ENCODE measurements at regions not wholly inside any gene's neighbourhood (a gene's known extent, or its start where the extent isn't known, plus 50 kb on each side); places are given as distances from the start of the nearest gene placed in this dataset.
"Not testable (repeated sequence)": the region's sequence is repeated elsewhere in the genome, so short reads cannot be mapped to it uniquely, and the experiment has no call there.

DNA sequence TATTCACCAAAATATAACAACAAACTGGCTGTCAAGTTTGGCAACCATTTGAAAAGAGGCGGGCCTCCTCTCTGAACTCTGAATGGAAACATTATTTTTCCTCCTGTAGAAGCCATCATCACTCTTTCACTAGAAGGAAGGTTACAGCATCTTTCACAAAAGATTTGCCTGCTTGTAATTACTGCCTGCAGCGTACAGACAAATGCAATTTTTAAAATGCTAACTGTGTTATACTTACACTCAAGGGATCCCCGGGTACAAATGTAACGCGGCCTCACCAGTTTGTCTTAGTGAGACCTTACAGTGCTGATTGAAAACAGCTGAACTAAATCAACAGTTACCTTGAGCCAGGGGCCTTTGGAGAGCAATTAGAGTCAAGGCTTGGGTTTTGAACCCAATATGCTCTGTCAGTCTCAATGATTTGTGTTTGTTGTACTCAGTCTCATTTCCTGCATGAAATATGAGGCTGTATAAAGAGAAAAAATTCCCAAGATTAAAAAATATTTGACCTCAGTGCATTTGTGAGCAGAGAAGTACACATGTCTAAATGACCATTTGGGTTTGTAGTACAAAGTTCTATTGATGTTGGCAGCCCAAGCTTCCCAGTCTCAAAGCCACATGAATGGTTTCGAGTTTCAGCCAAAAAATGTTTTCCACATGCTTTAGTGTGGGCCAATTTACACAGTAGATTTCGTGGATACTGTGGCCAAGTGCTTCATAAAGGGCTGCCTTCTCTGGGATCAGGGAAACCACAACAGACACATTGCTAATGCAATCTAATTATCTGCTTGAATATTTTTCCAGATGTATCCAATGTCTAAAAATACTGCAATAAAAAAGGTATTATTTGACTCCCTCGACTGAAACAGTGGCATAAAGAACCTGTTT is 500.0 kb downstream of the SPATA31D1 start:
- Histone ChIP-seq H3K9ac (ENCODE audit: low read depth in 2 of 2, low read length in 2 of 2) (no peak overlapping the region), H3K9me3 (no peaks in the 10 kb centered on the region), H3K27me3 (no peaks in the 10 kb centered on the region), H3K4me1 (no peaks in the 10 kb centered on the region), H3K4me3 (no peak overlapping the region), H3K27ac (no peak overlapping the region), H3K36me3 (no peaks in the 10 kb centered on the region)
- intact Hi-C loops (cut with DNase I): no loop called here
- TF ChIP-seq, protein P1, sequence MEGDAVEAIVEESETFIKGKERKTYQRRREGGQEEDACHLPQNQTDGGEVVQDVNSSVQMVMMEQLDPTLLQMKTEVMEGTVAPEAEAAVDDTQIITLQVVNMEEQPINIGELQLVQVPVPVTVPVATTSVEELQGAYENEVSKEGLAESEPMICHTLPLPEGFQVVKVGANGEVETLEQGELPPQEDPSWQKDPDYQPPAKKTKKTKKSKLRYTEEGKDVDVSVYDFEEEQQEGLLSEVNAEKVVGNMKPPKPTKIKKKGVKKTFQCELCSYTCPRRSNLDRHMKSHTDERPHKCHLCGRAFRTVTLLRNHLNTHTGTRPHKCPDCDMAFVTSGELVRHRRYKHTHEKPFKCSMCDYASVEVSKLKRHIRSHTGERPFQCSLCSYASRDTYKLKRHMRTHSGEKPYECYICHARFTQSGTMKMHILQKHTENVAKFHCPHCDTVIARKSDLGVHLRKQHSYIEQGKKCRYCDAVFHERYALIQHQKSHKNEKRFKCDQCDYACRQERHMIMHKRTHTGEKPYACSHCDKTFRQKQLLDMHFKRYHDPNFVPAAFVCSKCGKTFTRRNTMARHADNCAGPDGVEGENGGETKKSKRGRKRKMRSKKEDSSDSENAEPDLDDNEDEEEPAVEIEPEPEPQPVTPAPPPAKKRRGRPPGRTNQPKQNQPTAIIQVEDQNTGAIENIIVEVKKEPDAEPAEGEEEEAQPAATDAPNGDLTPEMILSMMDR (IDR thresholded peaks at IDR 0.05): no peak
- DNase-seq: no peak

DNA sequence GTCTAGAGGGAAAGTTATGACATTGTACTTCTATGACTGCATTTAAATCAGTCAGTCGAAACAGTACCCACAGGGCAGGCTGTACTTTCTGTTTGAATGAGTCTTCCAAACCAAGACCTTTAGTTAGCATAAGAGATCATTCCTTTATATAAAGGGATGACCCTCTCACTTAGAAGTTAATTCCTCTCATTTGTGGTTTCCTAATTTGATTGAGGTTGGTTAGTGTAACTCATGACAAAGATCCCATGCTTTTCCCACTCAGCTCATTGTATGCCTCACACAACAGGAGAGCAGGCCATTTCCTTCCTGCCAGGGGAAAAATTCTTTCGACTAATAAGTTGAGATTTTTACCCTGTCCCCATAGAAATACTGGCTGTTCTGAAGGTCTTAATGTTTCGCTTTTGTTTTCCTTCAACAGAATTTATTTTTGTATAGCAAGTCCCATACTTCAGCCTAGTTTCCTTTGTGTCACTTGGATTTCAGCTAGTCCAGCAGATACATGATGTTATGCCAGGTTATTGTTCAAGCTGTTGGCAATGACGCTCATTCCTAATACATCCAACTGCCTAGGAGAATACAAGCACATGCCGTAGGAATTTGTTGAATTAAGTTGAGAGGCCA is 500.7 kb downstream of the SPATA31D1 start:
- TF ChIP-seq, protein P1 (IDR thresholded peaks at IDR 0.05): no peak
- Histone ChIP-seq H3K27me3 (no peaks in the 10 kb centered on the region), H3K27ac (no peak overlapping the region), H3K9me3 (no peaks in the 10 kb centered on the region), H3K4me1 (no peaks in the 10 kb centered on the region), H3K36me3 (no peaks in the 10 kb centered on the region), H3K9ac (ENCODE audit: low read depth in 2 of 2, low read length in 2 of 2) (no peak overlapping the region), H3K4me3 (no peak overlapping the region)
- intact Hi-C loops (cut with DNase I): no loop called here
- no peak for DNase-seq

DNA sequence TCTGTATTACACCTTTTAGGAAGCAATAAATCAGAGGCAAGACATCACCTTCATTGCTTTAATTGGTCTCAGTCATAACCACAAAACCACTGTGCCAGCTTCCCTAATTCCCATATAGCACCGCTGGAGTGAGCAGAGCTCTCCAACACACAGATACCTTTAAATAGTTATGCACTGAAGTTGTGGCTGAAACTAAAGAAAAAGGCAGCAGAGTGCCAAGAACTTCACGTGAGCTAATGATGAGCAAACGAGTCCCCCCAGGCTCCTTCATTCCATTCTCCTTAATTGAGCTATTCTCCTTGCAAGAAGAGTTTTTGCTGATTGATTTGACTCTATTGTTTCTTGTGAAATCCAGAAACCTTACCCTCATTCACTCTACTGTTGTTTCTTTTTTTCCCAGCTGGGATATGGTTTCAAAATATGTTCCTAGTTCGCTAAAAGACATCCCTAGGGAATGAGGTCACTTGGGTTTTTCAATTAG is 501.5 kb downstream of the SPATA31D1 start:
- intact Hi-C loops (cut with DNase I): no loop called here
- H3K27ac ChIP-seq: no peak overlapping the region

DNA sequence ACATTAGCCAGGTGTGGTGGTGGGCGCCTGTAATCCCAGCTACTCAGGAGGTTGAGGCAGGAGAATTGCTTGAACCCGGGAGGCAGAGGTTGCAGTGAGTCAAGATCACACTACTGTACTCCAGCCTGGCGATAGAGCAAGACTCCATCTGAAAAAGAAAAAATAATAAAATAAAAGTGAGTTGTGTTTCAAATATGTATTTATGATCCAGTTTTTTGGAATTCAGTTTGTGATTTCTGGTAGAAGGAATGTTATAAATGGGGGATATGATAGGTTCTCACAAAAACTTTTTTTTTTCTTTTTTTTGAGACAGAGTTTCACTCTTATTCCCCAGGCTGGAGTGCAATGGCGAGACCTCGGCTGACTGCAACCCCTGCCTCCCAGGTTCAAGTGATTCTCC is 502.2 kb downstream of the SPATA31D1 start:
- H3K9me3 ChIP-seq; H3K27ac ChIP-seq; H3K36me3 ChIP-seq; H3K4me3 ChIP-seq; H3K4me1 ChIP-seq; DNase-seq; H3K27me3 ChIP-seq; intact Hi-C loops (cut with DNase I); H3K9ac ChIP-seq (ENCODE audit: low read depth in 2 of 2, low read length in 2 of 2): not testable (repeated sequence)

More for the DNA sequence above, 501.5 kb downstream of the SPATA31D1 start:
- Histone ChIP-seq H3K4me3 (no peak overlapping the region), H3K27me3 (no peaks in the 10 kb centered on the region), H3K4me1 (no peaks in the 10 kb centered on the region), H3K9ac (ENCODE audit: low read depth in 2 of 2, low read length in 2 of 2) (no peak overlapping the region), H3K9me3 (no peaks in the 10 kb centered on the region), H3K36me3 (no peaks in the 10 kb centered on the region)
- DNase-seq: no peak
- TF ChIP-seq, protein P1 (IDR thresholded peaks at IDR 0.05): no peak

DNA sequence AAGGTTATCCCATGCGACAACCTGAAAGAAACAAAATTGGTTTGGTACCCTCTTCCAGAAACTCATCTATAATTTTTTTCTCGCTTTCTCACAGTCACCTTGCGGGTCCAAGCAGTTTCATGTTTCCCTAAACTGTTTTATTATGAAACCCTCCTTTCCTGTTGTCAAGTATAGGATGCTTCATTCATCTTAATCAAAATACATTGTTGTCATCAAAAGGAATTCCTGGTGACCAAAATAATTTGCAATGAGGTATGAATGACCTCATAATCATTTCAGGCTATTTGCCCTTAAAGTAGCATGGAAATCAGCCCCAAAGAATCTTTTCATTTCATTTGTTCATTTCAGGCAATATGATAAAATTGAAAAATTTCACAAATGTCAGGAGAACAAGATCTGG is 503.0 kb downstream of the SPATA31D1 start:
- Histone ChIP-seq H3K9ac (ENCODE audit: low read depth in 2 of 2, low read length in 2 of 2) (no peak overlapping the region), H3K27ac (no peak overlapping the region), H3K36me3 (no peaks in the 10 kb centered on the region), H3K27me3 (no peaks in the 10 kb centered on the region), H3K9me3 (no peaks in the 10 kb centered on the region), H3K4me3 (no peak overlapping the region), H3K4me1 (no peaks in the 10 kb centered on the region)
- no peak for DNase-seq
- TF ChIP-seq, protein P1 (IDR thresholded peaks at IDR 0.05): no peak
- intact Hi-C loops (cut with DNase I): no loop called here

DNA sequence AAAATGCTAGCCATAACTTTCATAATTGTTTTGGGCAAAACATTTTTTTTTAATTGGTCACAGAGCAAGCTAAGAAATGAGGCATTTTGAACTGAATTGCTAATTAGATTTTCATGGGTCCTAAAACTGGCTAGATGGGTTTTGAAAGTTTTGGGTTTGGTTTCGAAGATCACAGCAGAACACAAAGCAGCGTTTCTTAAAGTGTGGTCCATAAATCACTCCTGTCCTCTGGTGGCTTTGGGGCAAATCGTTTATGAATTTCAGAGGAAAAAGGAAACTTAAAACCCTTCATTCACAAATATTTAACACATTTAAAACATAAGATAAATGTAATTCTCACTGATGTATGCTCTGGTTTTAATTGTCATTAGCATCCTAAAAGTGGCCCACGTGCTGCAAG is 503.7 kb downstream of the SPATA31D1 start:
- Histone ChIP-seq H3K4me3 (no peak overlapping the region), H3K36me3 (no peaks in the 10 kb centered on the region), H3K27me3 (no peaks in the 10 kb centered on the region), H3K9ac (ENCODE audit: low read depth in 2 of 2, low read length in 2 of 2) (no peak overlapping the region), H3K9me3 (no peaks in the 10 kb centered on the region), H3K4me1 (no peaks in the 10 kb centered on the region), H3K27ac (no peak overlapping the region)
- no peak for DNase-seq
- intact Hi-C loops (cut with DNase I): no loop called here
- TF ChIP-seq, protein P1 (IDR thresholded peaks at IDR 0.05): no peak

All from colonic mucosa (tissue), 4 donors.